Endothelial cell of umbilical vein (primary cell): ENCODE measurements at regions not wholly inside any gene's neighbourhood (a gene's known extent, or its start where the extent isn't known, plus 50 kb on each side); places are given as distances from the start of the nearest gene placed in this dataset.

ENCODE experiments used
- BruUV-seq: library from RNA; stranded (reverse); fragments of 400-500 nt; replicated peaks from 2 replicates; lab custom pipeline; 2021; lab: Mats Ljungman, UMichigan
- CTCF ChIA-PET: fragments of 300-600, 350-600 bp; sonication (Branson Sonifier 250); formaldehyde crosslinking; loops from one replicate; lab custom pipeline; 2021; ENCODE audit warnings: antibody characterized with exemption, inconsistent platforms; lab: Charles Lee
- POLR2A ChIA-PET: fragments of 300-600, 350-600 bp; sonication (Branson Sonifier 250); formaldehyde crosslinking; loops from one replicate; lab custom pipeline; 2021; ENCODE audit warnings: antibody characterized with exemption, inconsistent platforms; lab: Charles Lee
- DNase-seq: peaks from one replicate; pipeline ENCODE4 v3.0.0-alpha.2; 2011; ENCODE audit warnings: low read depth, low spot score
- FAIRE-seq: peaks from 2 replicates; lab custom pipeline; 2011; peaks lifted over from hg19 to GRCh38; lab: Jason Lieb, UNC
- H2AFZ ChIP-seq: 2 replicates; pipeline ENCODE4 v1.6.0; 2012; ENCODE audit warnings: low read depth, low read length, control low read depth, inconsistent platforms
- H3K27ac ChIP-seq: 2 replicates; pipeline ENCODE4 v1.5.1; 2011; ENCODE audit warnings: low read depth, mild to moderate bottlenecking, control low read depth, low read length, moderate library complexity; ENCODE audit not compliant: insufficient read depth
- H3K27me3 ChIP-seq, 2 experiments: 2 replicates each; pipeline versions ENCODE4 v1.6.0 to v1.6.1; 2011; ENCODE audit warnings: low read length in 2 of 2, mixed read lengths in 1 of 2; ENCODE audit not compliant: control insufficient read depth in 2 of 2, insufficient read depth in 2 of 2
- H3K36me3 ChIP-seq, 2 experiments: 2 replicates in 1 of 2; 3 replicates in 1 of 2; pipeline ENCODE4 v1.5.1; 2011; ENCODE audit warnings: low read length in 2 of 2, mild to moderate bottlenecking in 1 of 2, moderate library complexity in 1 of 2; ENCODE audit not compliant: control insufficient read depth in 2 of 2, insufficient read depth in 2 of 2; ENCODE audit errors: extremely low read depth in 1 of 2
- H3K4me1 ChIP-seq: 3 replicates; pipeline ENCODE4 v1.5.1; 2011; ENCODE audit warnings: mild to moderate bottlenecking, low read length; ENCODE audit not compliant: control insufficient read depth, insufficient read depth; ENCODE audit errors: extremely low read depth
- H3K4me2 ChIP-seq: 2 replicates; pipeline ENCODE4 v1.6.1; 2011; ENCODE audit warnings: low read length, control low read depth, mixed read lengths; ENCODE audit not compliant: insufficient read depth
- H3K4me3 ChIP-seq, 3 experiments: fragments of 200-600 bp in 1 of 3; sonication (generic), shearing (Covaris generic) in 1 of 3; replicated peaks in 1 of 3; 2 replicates each; pipeline ENCODE4 v1.5.1; 2011 to 2016; ENCODE audit warnings: control low read depth in 3 of 3, low read length in 3 of 3, mild to moderate bottlenecking in 2 of 3, inconsistent platforms in 1 of 3, low read depth in 1 of 3, moderate library complexity in 1 of 3; ENCODE audit not compliant: insufficient read depth in 1 of 3
- H3K79me2 ChIP-seq: 2 replicates; pipeline ENCODE4 v1.6.0; 2012; ENCODE audit warnings: low read length, inconsistent platforms; ENCODE audit not compliant: control insufficient read depth, insufficient read depth
- H3K9ac ChIP-seq: replicated peaks from 2 replicates; pipeline ENCODE3; 2011; ENCODE audit warnings: low read length, control low read depth; ENCODE audit not compliant: insufficient read depth; ENCODE audit errors: extremely low read depth
- H3K9me1 ChIP-seq: replicated peaks from 3 replicates; pipeline ENCODE4 v1.6.0; 2011; ENCODE audit warnings: mild to moderate bottlenecking, low read length; ENCODE audit not compliant: control insufficient read depth, insufficient read depth; ENCODE audit errors: extremely low read depth
- H3K9me3 ChIP-seq: replicated peaks from 2 replicates; pipeline ENCODE4 v1.5.1; 2012; ENCODE audit warnings: low read length, inconsistent platforms; ENCODE audit not compliant: control insufficient read depth, insufficient read depth
- H4K20me1 ChIP-seq: replicated peaks from 2 replicates; pipeline ENCODE3; 2011; ENCODE audit warnings: mild to moderate bottlenecking, low read length; ENCODE audit not compliant: control insufficient read depth, insufficient read depth; ENCODE audit errors: extremely low read depth
- EZH2 ChIP-seq: IDR thresholded peaks from 2 replicates; pipeline ENCODE4 v1.6.1; 2012; ENCODE audit warnings: borderline replicate concordance, low read depth, mild to moderate bottlenecking, moderate library complexity, low read length, inconsistent platforms; ENCODE audit not compliant: severe bottlenecking
- FOS ChIP-seq: IDR thresholded peaks from 2 replicates; pipeline ENCODE4 v1.6.1; 2011; ENCODE audit warnings: mild to moderate bottlenecking, low read length, moderate library complexity, borderline replicate concordance; ENCODE audit not compliant: insufficient read depth
- GATA2 ChIP-seq: IDR thresholded peaks from 2 replicates; pipeline ENCODE4 v1.7.0; 2011; ENCODE audit warnings: low read depth, mild to moderate bottlenecking, moderate library complexity, mixed read lengths, low read length; ENCODE audit not compliant: insufficient read length, insufficient read depth
- JUN ChIP-seq: IDR thresholded peaks from 2 replicates; pipeline ENCODE4 v1.6.1; 2011; ENCODE audit warnings: borderline replicate concordance, low read depth; ENCODE audit not compliant: insufficient read length, insufficient read depth
- MYC ChIP-seq: IDR thresholded peaks from one replicate; pipeline ENCODE4 v1.6.1; 2011; ENCODE audit warnings: mild to moderate bottlenecking, low read depth, low read length
- POLR2A ChIP-seq: IDR thresholded peaks from 2 replicates; pipeline ENCODE4 v1.6.1; 2012; ENCODE audit warnings: low read depth, mild to moderate bottlenecking, control low read depth, low read length
- POLR2AphosphoS5 ChIP-seq: IDR thresholded peaks from 2 replicates; pipeline ENCODE4 v1.6.1; 2012; ENCODE audit warnings: low read depth, mild to moderate bottlenecking, control low read depth, low read length, moderate library complexity; ENCODE audit not compliant: insufficient read depth
- dilution Hi-C: fragments of 300-500 bp; cut with MboI; formaldehyde crosslinking; loops from one replicate; pipeline ENCODE4 v1.15.0; 2019; ENCODE audit warnings: low sequenced_read_pairs; ENCODE audit not compliant: extremely low pct_ligation_motif_present
- intact Hi-C: fragments of 100-400 bp; cut with micrococcal nuclease; formaldehyde crosslinking; loops from one replicate; pipeline ENCODE4 v1.10.0; 2022
- TF ChIP-seq, protein P1 (sequence below): IDR thresholded peaks from 2 replicates; pipeline ENCODE4 v1.6.1; 2011; ENCODE audit not compliant: insufficient read depth, insufficient read length
- TF ChIP-seq, protein P2 (sequence below), 2 donors: IDR thresholded peaks; 1 replicate in 1 of 2; 2 replicates in 1 of 2; pipeline ENCODE4 v1.5.1; 2011; ENCODE audit warnings: low read length in 2 of 2, mild to moderate bottlenecking in 2 of 2, moderate library complexity in 2 of 2, control low read depth in 1 of 2, inconsistent platforms in 1 of 2, low read depth in 1 of 2; ENCODE audit not compliant: insufficient read depth in 1 of 2; ENCODE audit errors: extremely low read depth in 1 of 2

DNA sequence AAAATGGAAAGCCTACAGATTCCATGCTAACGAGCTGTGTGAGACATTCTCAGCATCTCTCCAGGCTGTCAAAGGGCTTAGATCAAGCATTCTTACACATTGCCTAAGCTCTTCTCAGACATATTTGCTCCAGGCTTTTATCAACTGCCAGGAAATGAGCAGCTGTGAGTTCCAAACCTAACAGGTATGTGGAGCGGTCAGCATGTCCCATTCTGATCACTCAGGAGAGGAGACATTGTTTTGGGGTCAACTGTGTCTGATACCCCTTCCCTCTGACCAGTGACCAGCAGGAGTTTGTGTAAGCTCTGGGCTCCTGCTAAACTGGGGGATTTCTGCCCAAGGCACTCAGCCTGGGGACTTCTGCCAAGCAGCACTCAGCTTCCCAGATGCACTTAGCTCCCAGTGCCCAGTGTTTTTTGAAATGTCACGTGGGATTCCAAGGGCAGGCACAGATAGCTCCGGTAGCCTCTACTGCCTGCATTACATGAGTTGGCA, 229.1 kb downstream of the SEC61B start:
- Histone ChIP-seq H3K9me3 (no peaks in the 10 kb centered on the region), H3K27me3 (peaks cover 4 to 13% of the 10 kb centered on the region in 2 experiments), H3K79me2 (no peaks in the 10 kb centered on the region), H3K4me3 (no peak overlapping the region), H3K9ac (no peak overlapping the region), H3K27ac (no peak overlapping the region), H3K36me3 (no peaks in the 10 kb centered on the region), H3K4me1 (no peaks in the 10 kb centered on the region), H3K4me2 (no peak overlapping the region), H3K9me1 (no peaks in the 10 kb centered on the region), H4K20me1 (no peaks in the 10 kb centered on the region), H2AFZ (no peak overlapping the region)
- FAIRE-seq = no peak
- ChIA-PET CTCF (interaction anchor here (0.6 to 1.4 kb wide), 3 partner anchors 13 to 46 kb away, joined by 3 to 4 read pairs (median 4); no protein-coding TSS in a partner anchor), POLR2A (no interaction called here)
- no peak for DNase-seq
- intact Hi-C loops = no loop called here
- no TSS peak for BruUV-seq
- dilution Hi-C loops = no loop called here
- TF ChIP-seq JUN (no peak), POLR2A (no peak), FOS (no peak)
- TF ChIP-seq, protein P1, sequence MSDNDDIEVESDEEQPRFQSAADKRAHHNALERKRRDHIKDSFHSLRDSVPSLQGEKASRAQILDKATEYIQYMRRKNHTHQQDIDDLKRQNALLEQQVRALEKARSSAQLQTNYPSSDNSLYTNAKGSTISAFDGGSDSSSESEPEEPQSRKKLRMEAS = no peak

DNA sequence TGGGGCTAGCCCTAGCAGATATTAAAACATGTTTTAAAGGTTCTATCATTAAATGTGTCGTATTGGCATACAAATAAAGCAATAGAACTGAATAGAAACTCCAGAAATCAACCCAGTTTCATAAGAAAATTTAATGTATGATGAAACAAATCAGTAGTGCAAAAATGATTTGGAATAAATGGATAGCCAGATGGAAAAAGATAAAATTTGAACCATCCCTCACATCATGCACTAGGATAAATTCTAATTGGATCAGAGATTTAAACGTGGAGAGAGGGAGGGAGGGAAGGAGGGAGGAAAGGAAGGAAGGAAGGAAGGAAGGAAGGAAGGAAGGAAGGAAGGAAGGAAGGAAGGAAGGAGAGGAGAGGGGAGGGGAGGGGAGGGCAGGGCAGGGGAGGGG, 235.3 kb downstream of the SEC61B start:
- Histone ChIP-seq H3K4me3 (no peak overlapping the region), H4K20me1 (no peaks in the 10 kb centered on the region), H3K27me3 (peaks cover 0 to 4% of the 10 kb centered on the region in 2 experiments), H3K4me1 (no peaks in the 10 kb centered on the region), H3K79me2 (no peaks in the 10 kb centered on the region), H2AFZ (no peak overlapping the region), H3K9me3 (no peaks in the 10 kb centered on the region), H3K36me3 (no peaks in the 10 kb centered on the region), H3K9ac (no peak overlapping the region), H3K9me1 (no peaks in the 10 kb centered on the region), H3K4me2 (no peak overlapping the region), H3K27ac (no peak overlapping the region)
- dilution Hi-C loops = no loop called here
- intact Hi-C loops = no loop called here
- DNase-seq = no peak
- no TSS peak for BruUV-seq
- ChIA-PET CTCF (no interaction called here), POLR2A (no interaction called here)
- TF ChIP-seq POLR2AphosphoS5 (no peak), GATA2 (no peak), POLR2A (no peak), EZH2 (no peak), FOS (no peak), MYC (no peak), JUN (no peak)
- TF ChIP-seq, protein P1 = no peak
- TF ChIP-seq, protein P2, sequence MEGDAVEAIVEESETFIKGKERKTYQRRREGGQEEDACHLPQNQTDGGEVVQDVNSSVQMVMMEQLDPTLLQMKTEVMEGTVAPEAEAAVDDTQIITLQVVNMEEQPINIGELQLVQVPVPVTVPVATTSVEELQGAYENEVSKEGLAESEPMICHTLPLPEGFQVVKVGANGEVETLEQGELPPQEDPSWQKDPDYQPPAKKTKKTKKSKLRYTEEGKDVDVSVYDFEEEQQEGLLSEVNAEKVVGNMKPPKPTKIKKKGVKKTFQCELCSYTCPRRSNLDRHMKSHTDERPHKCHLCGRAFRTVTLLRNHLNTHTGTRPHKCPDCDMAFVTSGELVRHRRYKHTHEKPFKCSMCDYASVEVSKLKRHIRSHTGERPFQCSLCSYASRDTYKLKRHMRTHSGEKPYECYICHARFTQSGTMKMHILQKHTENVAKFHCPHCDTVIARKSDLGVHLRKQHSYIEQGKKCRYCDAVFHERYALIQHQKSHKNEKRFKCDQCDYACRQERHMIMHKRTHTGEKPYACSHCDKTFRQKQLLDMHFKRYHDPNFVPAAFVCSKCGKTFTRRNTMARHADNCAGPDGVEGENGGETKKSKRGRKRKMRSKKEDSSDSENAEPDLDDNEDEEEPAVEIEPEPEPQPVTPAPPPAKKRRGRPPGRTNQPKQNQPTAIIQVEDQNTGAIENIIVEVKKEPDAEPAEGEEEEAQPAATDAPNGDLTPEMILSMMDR (IDR thresholded peaks at IDR 0.05; ENCODE audit: extremely low read depth in 1 of 2, insufficient read depth in 1 of 2, low read depth in 1 of 2, low read length in 2 of 2) = no peak
- no peak for FAIRE-seq
